HEK293T (cell line): ENCODE measurements at regions not wholly inside any gene's neighbourhood (a gene's known extent, or its start where the extent isn't known, plus 50 kb on each side); places are given as distances from the start of the nearest gene placed in this dataset.

ENCODE experiments used
- BHLHE40 ChIP-seq: fragments of 450-650 bp; IDR thresholded peaks from 2 replicates; pipeline ENCODE4 v1.6.1; 2016; ENCODE audit warnings: mild to moderate bottlenecking, moderate library complexity, borderline replicate concordance
- CTBP1 ChIP-seq: fragments of 450-650 bp; IDR thresholded peaks from 2 replicates; pipeline ENCODE4 v1.6.1; 2016; ENCODE audit warnings: borderline replicate concordance
- ELF4 ChIP-seq: fragments of 450-650 bp; IDR thresholded peaks from 2 replicates; pipeline ENCODE4 v1.6.1; 2017; ENCODE audit warnings: antibody characterized with exemption
- FOXA1 ChIP-seq: fragments of 450-650 bp; IDR thresholded peaks from 2 replicates; pipeline ENCODE4 v1.6.1; 2016; ENCODE audit warnings: mild to moderate bottlenecking
- FOXM1 ChIP-seq: fragments of 450-650 bp; IDR thresholded peaks from 2 replicates; pipeline ENCODE4 v1.6.1; 2017; ENCODE audit warnings: mild to moderate bottlenecking, borderline replicate concordance
- HDGF ChIP-seq: fragments of 450-650 bp; IDR thresholded peaks from 2 replicates; pipeline ENCODE4 v1.6.1; 2017; ENCODE audit warnings: antibody characterized with exemption, borderline replicate concordance
- LEF1 ChIP-seq: fragments of 450-650 bp; IDR thresholded peaks from 2 replicates; pipeline ENCODE4 v1.6.1; 2017; ENCODE audit warnings: mild to moderate bottlenecking, borderline replicate concordance
- PKNOX1 ChIP-seq: fragments of 450-650 bp; IDR thresholded peaks from 2 replicates; pipeline ENCODE4 v1.6.1; 2016
- SP1 ChIP-seq: fragments of 450-650 bp; IDR thresholded peaks from 2 replicates; pipeline ENCODE4 v1.6.1; 2017
- SUZ12 ChIP-seq: fragments of 450-650 bp; IDR thresholded peaks from 2 replicates; pipeline ENCODE4 v1.6.1; 2016; ENCODE audit warnings: mild to moderate bottlenecking
- TARDBP ChIP-seq: fragments of 450-650 bp; IDR thresholded peaks from 2 replicates; pipeline ENCODE4 v1.6.1; 2016
- ZNF384 ChIP-seq: fragments of 450-650 bp; IDR thresholded peaks from 2 replicates; pipeline ENCODE4 v1.6.1; 2016

DNA sequence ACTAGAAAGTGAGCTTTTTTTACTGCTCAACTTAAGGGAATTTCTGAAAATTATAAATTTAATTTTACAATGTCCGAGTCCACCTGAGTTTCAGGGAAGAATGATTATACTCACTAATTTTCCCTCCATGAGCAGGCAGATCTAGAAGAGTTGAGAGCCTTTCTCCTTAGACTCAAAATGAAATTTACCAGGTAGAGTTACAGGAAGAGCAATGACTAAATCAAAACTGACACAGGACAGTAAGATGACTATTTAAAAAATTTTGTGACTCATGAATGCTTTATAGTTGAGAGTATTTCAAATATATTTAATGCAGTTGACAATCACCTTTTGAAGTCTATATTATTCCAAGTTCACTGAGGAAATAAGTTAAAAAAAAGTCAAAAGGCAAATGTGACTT, 198.1 kb upstream of the NRSN1 start:
- TF ChIP-seq SP1: no peak
- no peak for TF ChIP-seq TARDBP
- no peak for TF ChIP-seq BHLHE40
- TF ChIP-seq FOXM1: no peak
- no peak for TF ChIP-seq HDGF
- no peak for TF ChIP-seq ELF4
- no peak for TF ChIP-seq FOXA1
- no peak for TF ChIP-seq PKNOX1
- no peak for TF ChIP-seq LEF1
- no peak for TF ChIP-seq CTBP1
- no peak for TF ChIP-seq ZNF384
- TF ChIP-seq SUZ12: no peak
